ENCODE measurements at regions not wholly inside any gene's neighbourhood (a gene's known extent, or its start where the extent isn't known, plus 50 kb on each side); places are given as distances from the start of the nearest gene placed in this dataset.

DNA sequence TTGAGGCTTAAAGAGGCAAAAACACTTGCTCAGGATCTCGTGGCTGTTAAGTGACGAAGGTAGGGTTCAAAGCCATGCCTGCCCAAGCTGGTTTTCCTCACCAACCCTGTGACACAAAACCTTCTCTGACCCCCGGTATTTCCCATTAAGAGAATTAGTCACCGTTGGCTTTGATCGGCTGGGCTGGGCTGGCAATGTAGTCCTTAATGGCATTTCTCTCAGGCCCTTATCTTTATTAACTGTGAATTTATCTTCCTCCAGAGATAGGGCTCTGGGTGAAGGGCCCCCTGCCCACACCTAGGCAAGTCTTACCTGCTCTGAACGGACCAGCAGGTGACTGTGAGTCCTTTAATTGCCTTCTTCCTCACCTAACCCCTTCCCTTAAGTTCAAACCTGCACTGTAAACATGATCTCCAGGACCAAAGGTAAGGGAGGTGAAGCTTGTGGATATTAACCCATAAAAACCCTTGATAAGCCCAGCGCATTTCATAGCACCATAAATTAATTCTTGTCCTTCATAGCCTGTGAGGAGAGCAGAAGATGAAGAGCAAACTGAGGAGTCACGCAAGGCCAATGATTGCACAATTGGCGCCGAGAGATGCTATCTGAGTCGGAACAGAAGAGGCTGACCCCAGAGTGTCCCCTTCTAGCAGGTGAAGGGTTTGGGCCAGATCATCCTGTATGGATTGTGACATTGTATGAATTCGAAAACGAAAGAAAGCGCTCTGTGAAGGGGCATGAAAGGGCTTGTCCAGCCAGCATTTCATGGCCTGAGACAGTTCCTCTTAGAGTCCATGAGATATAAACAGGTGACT lies 790.8 kb upstream of the TBX3 start:
- DNase-seq = no peak

DNA sequence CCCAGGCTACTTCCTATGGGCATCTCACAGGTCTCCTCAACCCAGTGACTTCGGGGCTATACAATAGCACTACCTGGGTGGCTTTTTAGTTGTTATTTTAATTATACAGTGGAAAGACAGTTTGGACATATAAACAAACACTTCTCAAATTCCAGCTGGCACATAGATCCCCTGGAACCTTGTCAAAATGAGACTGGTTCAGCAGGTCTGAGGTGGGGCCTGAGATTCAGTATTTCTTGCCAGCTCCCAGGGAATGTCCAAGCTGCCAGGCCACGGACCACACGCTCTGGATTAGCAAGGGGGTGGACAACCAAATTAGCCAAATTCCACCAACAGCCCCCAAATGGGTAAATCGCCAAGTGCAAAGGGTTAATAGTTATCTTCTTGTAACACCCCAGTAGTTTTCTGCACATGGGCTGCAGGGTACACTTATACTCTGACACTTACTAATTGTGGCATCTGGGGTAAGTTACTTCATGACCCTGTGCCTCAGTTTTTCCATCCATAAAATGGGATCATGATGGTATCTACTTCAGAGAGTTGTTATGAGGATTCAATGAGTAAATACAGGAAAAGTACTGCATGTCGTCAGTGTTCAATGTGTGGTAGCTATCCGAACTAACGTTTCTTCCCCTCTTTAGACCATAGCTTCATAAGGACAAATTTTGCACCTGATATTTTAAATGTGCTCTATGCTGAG lies 789.4 kb upstream of the TBX3 start:
- Histone ChIP-seq H3K4me2 (ENCODE audit: unreplicated experiment) (no peak overlapping the region), H3K27me3 (replicated peaks; ENCODE audit: insufficient read depth) (no peaks in the 10 kb centered on the region), H2AFZ (no peak overlapping the region), H4K20me1 (ENCODE audit: insufficient read depth) (no peaks in the 10 kb centered on the region), H3K4me3 (no peak overlapping the region), H3K9me3 (ENCODE audit: low read depth) (no peaks in the 10 kb centered on the region), H3F3A (ENCODE audit: insufficient read depth) (no peaks in the 10 kb centered on the region), H3K36me3 (ENCODE audit: low read depth) (no peaks in the 10 kb centered on the region), H3K4me1 (ENCODE audit: insufficient read depth) (no peaks in the 10 kb centered on the region), H3K27ac (no peak overlapping the region), H3K9me2 (ENCODE audit: insufficient read depth) (no peaks in the 10 kb centered on the region), H3K9ac (no peak overlapping the region), H3K79me2 (ENCODE audit: insufficient read depth) (no peaks in the 10 kb centered on the region)
- DNase-seq = no peak
- in situ Hi-C loops (cut with MboI) = no loop called here
- TF ChIP-seq EZH2 (IDR thresholded peaks at IDR 0.05; ENCODE audit: insufficient read depth, poor library complexity, severe bottlenecking) = no peak
- no peak for TF ChIP-seq EZH2phosphoT487 (IDR thresholded peaks at IDR 0.05; ENCODE audit: insufficient read depth, low read depth)
- WGBS, 2 experiments (ENCODE audit: low coverage in 1 of 2, low lambda C conversion rate in 2 of 2, missing lambda C conversion rate in 2 of 2) = 70 to 77% methylated on average over 7 of the region's 7 CpGs

More for the DNA sequence above, 790.8 kb upstream of the TBX3 start:
- Histone ChIP-seq H3K9me2 (ENCODE audit: insufficient read depth) (no peaks in the 10 kb centered on the region), H3K9ac (no peak overlapping the region), H3K4me1 (ENCODE audit: insufficient read depth) (no peaks in the 10 kb centered on the region), H2AFZ (no peak overlapping the region), H3K9me3 (ENCODE audit: low read depth) (no peaks in the 10 kb centered on the region), H3K4me3 (no peak overlapping the region), H3F3A (ENCODE audit: insufficient read depth) (no peaks in the 10 kb centered on the region), H3K27me3 (replicated peaks; ENCODE audit: insufficient read depth) (no peaks in the 10 kb centered on the region), H3K4me2 (ENCODE audit: unreplicated experiment) (no peak overlapping the region), H4K20me1 (ENCODE audit: insufficient read depth) (no peaks in the 10 kb centered on the region), H3K27ac (no peak overlapping the region), H3K79me2 (ENCODE audit: insufficient read depth) (no peaks in the 10 kb centered on the region), H3K36me3 (ENCODE audit: low read depth) (no peaks in the 10 kb centered on the region)
- no peak for TF ChIP-seq EZH2 (IDR thresholded peaks at IDR 0.05; ENCODE audit: insufficient read depth, poor library complexity, severe bottlenecking)
- TF ChIP-seq EZH2phosphoT487 (IDR thresholded peaks at IDR 0.05; ENCODE audit: insufficient read depth, low read depth) = no peak
- WGBS, 2 experiments (ENCODE audit: low coverage in 1 of 2, low lambda C conversion rate in 2 of 2, missing lambda C conversion rate in 2 of 2) = 89 to 91% methylated on average over 14 of the region's 14 CpGs
- in situ Hi-C loops (cut with MboI) = no loop called here

DNA sequence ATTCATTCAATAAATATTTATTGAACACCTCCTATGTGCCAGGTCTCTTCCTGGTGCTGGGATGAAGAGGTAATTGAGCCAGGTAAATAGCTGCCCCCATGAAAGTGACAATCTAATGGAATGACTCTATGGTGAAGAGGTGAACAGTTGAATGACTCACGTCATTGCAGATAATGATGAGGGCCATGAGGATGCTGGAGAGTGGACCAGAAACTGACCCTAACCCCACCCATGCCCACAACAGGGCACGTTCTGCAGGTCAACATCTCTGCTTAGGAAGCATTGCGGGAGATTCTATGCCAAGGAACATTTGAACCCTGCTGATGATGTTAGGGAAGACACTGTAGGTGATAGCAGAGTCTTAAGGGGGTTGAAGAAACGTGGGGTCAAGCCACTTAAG lies 788.9 kb upstream of the TBX3 start:
- Histone ChIP-seq H3K9me2 (ENCODE audit: insufficient read depth) (no peaks in the 10 kb centered on the region), H2AFZ (no peak overlapping the region), H3K36me3 (ENCODE audit: low read depth) (no peaks in the 10 kb centered on the region), H3K9me3 (ENCODE audit: low read depth) (no peaks in the 10 kb centered on the region), H3F3A (ENCODE audit: insufficient read depth) (no peaks in the 10 kb centered on the region), H3K9ac (no peak overlapping the region), H3K27me3 (replicated peaks; ENCODE audit: insufficient read depth) (no peaks in the 10 kb centered on the region), H3K79me2 (ENCODE audit: insufficient read depth) (no peaks in the 10 kb centered on the region), H4K20me1 (ENCODE audit: insufficient read depth) (no peaks in the 10 kb centered on the region), H3K4me3 (no peak overlapping the region), H3K4me1 (ENCODE audit: insufficient read depth) (0 out of 2 replicates have a peak, but pooled peaks cover 2% of the 10 kb centered on the region), H3K27ac (no peak overlapping the region), H3K4me2 (ENCODE audit: unreplicated experiment) (no peak overlapping the region)
- no peak for TF ChIP-seq EZH2phosphoT487 (IDR thresholded peaks at IDR 0.05; ENCODE audit: insufficient read depth, low read depth)
- no peak for TF ChIP-seq EZH2 (IDR thresholded peaks at IDR 0.05; ENCODE audit: insufficient read depth, poor library complexity, severe bottlenecking)
- DNase-seq = no peak
- in situ Hi-C loops (cut with MboI) = no loop called here
- WGBS, 2 experiments (ENCODE audit: low coverage in 1 of 2, low lambda C conversion rate in 2 of 2, missing lambda C conversion rate in 2 of 2) = 80 to 84% methylated on average over 4 of the region's 4 CpGs

DNA sequence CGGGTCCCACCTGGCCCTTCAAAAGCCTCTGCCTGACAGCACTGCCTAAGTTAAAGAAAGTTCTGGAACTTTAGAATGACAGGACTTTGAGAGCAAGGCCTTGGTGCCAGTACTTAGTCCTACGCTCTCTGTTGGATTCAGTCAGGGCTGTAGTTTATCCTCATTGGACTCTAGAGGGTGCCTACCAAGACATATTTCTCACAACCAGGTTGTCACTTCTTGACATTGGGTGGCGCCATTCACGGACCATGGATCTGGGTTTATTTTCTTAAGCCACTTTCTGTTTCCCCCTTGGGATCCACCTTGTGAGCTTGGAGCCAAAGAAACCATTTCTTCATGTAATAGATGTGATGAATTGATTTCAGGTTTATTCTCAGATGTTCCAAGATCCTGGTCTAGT lies 787.0 kb upstream of the TBX3 start:
- H4K20me1 ChIP-seq (ENCODE audit: insufficient read depth) = no peaks in the 10 kb centered on the region
- H3K4me1 ChIP-seq (ENCODE audit: insufficient read depth) = 0 out of 2 replicates have a peak, but pooled peaks cover 4% of the 10 kb centered on the region
- no peak overlapping the region for H3K4me2 ChIP-seq (ENCODE audit: unreplicated experiment)
- no peak overlapping the region for H3K27ac ChIP-seq
- H3K9me2 ChIP-seq (ENCODE audit: insufficient read depth) = no peaks in the 10 kb centered on the region
- no peaks in the 10 kb centered on the region for H3K9me3 ChIP-seq (ENCODE audit: low read depth)
- no peak for TF ChIP-seq EZH2 (IDR thresholded peaks at IDR 0.05; ENCODE audit: insufficient read depth, poor library complexity, severe bottlenecking)
- no peak for TF ChIP-seq EZH2phosphoT487 (IDR thresholded peaks at IDR 0.05; ENCODE audit: insufficient read depth, low read depth)
- no peak overlapping the region for H3K4me3 ChIP-seq
- WGBS, 2 experiments (ENCODE audit: low coverage in 1 of 2, low lambda C conversion rate in 2 of 2, missing lambda C conversion rate in 2 of 2) = 69 to 79% methylated on average over 4 of the region's 4 CpGs
- H3K79me2 ChIP-seq (ENCODE audit: insufficient read depth) = no peaks in the 10 kb centered on the region
- in situ Hi-C loops (cut with MboI) = no loop called here
- no peaks in the 10 kb centered on the region for H3K27me3 ChIP-seq (replicated peaks; ENCODE audit: insufficient read depth)
- no peaks in the 10 kb centered on the region for H3K36me3 ChIP-seq (ENCODE audit: low read depth)
- H2AFZ ChIP-seq = no peak overlapping the region
- H3F3A ChIP-seq (ENCODE audit: insufficient read depth) = no peaks in the 10 kb centered on the region
- no peak for DNase-seq
- H3K9ac ChIP-seq = no peak overlapping the region

Data from GM23248 (cell line).